ENCODE measurements at regions not wholly inside any gene's neighbourhood (a gene's known extent, or its start where the extent isn't known, plus 50 kb on each side); places are given as distances from the start of the nearest gene placed in this dataset.
A peak's percentile ranks its signal among the peaks of the same experiment; 100 is the strongest.
"Not testable (repeated sequence)": the region's sequence is repeated elsewhere in the genome, so short reads cannot be mapped to it uniquely, and the experiment has no call there.

GRCh38 chr4:83213640-83214039, 71.0 kb downstream of the COQ2 start:
- DNase-seq (no peak), ATAC-seq (ENCODE audit: low read depth) (no peak)
- peaks cover 69% of the 10 kb centered on the region for H3K4me1 Mint-ChIP-seq
- no peaks in the 10 kb centered on the region for H3K27me3 Mint-ChIP-seq
- POLR2A ChIA-PET = interaction anchor here (0.6 to 4.7 kb wide), 2 partner anchors 102 to 114 kb away, joined by 3 to 41 read pairs; partner anchors contain the start of gene PLAC8
- no peak overlapping the region for H3K4me3 Mint-ChIP-seq
- peaks cover 21% of the 10 kb centered on the region for H3K36me3 Mint-ChIP-seq
- H3K9me3 Mint-ChIP-seq = peaks cover 9% of the 10 kb centered on the region
- peak overlapping the region; percentile 94 for H3K27ac Mint-ChIP-seq

DNA sequence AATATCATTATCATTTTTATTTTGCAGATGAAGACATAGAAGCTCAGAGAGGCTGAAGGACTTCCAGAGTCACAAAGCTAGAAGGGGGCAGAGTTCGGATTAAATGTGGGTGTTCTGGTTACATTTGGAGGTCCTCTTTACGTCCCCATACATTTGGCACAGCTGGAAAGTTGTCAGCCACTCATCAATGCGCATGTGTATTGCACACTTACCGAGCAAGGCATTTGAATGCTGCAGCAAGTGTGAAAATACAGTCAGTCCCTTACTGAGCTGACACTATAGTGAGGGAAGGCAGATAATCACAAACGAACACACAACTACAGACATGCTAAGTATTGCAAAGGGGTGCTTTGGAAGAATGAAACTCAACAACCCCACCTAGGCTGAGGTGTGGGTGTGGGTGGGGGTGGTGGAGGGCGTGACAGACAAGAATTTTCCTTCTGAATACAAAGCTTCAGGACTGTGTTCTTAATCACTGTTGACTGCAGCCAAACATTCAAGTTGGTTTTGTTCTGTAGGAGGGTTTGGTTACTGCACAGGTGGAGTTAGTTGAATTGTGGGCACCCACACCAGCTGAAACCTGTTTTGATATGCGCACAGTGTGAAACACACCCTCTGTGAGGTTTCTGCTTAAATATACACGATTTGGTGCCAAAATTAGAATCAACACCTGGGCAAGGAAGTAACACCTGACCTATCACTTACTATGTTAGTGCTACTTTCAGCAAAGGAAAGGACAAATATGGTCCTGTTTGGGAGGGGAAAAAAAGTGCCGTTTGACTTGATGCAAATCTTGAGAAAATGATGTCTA, 72.4 kb downstream of the COQ2 start:
- POLR2A ChIA-PET = interaction anchor here (0.6 to 4.7 kb wide), 9 partner anchors 13 to 130 kb away, joined by 3 to 41 read pairs (median 3); partner anchors contain the start of gene PLAC8
- peak overlapping the region; percentile 79 for H3K4me3 Mint-ChIP-seq
- peaks cover 55% of the 10 kb centered on the region for H3K4me1 Mint-ChIP-seq
- peak overlapping the region; percentile 94 for H3K27ac Mint-ChIP-seq
- ATAC-seq (ENCODE audit: low read depth) (peak; percentile 90), DNase-seq (peak; percentile 40)
- H3K9me3 Mint-ChIP-seq = peaks cover 9% of the 10 kb centered on the region
- no peaks in the 10 kb centered on the region for H3K27me3 Mint-ChIP-seq
- H3K36me3 Mint-ChIP-seq = peaks cover 21% of the 10 kb centered on the region

DNA sequence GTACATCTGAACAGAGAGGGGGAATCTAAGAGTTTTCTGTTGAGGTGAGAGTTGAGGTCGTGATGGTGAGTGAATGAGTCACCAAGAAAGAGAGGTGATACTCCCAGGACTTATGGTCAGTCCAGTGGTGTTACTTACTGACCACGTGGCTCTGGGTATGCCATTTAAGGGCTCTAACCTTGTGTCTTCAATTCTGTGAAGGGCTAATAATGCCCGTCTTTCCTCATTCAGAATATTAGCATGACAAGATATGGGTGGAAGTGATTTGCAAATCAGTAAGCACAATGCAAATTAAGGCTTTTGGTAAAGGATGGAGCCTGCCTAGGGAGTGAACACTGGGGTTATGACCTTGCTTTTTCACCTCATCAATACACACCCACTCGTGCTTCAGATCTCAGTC, 75.2 kb downstream of the COQ2 start:
- Mint-ChIP-seq H3K9me3 (peaks cover 6% of the 10 kb centered on the region), H3K36me3 (peaks cover 13% of the 10 kb centered on the region), H3K4me1 (peaks cover 37% of the 10 kb centered on the region), H3K4me3 (no peak overlapping the region), H3K27me3 (no peaks in the 10 kb centered on the region), H3K27ac (no peak overlapping the region)
- POLR2A ChIA-PET = no interaction called here
- ATAC-seq (ENCODE audit: low read depth) (no peak), DNase-seq (no peak)

DNA sequence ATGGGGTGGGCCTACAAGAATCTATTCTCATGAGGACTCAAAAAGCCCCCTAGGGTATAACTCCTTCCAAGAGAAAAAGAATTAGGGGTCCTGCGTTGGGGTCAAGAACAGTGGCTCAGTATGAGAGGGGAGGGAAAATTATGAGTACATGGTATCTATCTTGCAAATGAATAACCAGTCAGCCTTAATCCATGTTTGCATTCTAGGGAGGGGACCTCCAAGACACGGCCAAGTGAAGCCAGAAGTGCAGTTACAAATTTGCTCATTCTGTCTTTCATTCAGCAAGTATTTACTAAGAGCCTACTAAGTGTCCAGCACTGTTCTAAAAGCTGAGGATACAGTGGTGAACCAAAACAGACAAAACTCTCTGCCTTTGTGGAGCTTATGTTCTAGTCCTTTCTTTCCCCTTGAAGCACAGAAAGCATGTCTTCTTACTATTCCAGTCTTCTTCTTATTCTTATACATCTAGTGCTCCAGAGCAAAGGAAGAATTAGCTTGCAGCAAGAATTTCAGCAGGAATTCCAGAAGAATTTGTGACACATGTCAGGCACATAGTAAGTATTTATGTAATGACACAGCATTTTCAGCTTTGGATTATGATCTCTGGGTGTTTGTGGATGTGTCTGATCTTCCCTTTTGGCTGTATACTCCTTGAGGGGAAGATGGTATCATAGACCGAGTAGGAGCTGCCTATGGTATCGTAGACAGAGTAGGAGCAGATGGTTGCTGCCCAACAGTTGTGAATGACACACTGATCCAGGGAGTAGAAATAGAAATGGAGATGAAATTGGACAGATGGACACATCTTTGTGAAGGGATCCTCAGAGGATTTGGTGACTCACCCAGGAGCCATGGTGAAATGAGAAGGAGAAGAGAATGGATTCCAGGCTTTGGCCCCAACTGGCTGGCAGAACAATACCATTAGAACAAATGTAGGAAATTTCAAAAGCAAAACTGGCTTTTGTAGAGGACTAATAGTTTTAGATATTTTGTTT, 75.9 kb downstream of the COQ2 start:
- H3K4me3 Mint-ChIP-seq = no peak overlapping the region
- H3K27ac Mint-ChIP-seq = no peak overlapping the region
- H3K4me1 Mint-ChIP-seq = peaks cover 33% of the 10 kb centered on the region
- H3K36me3 Mint-ChIP-seq = peaks cover 13% of the 10 kb centered on the region
- H3K27me3 Mint-ChIP-seq = no peaks in the 10 kb centered on the region
- POLR2A ChIA-PET = no interaction called here
- DNase-seq (no peak), ATAC-seq (ENCODE audit: low read depth) (no peak)
- H3K9me3 Mint-ChIP-seq = peaks cover 6% of the 10 kb centered on the region

GRCh38 chr4:83207497-83208101, 77.0 kb downstream of the COQ2 start:
- Mint-ChIP-seq H3K36me3 (peaks cover 7% of the 10 kb centered on the region), H3K4me3 (no peak overlapping the region)

GRCh38 chr4:83205760-83206159, 78.8 kb downstream of the COQ2 start:
- H3K36me3 Mint-ChIP-seq = peaks cover 6% of the 10 kb centered on the region
- H3K9me3 Mint-ChIP-seq = peaks cover 3% of the 10 kb centered on the region
- POLR2A ChIA-PET = interaction anchor here (0.9 to 1.0 kb wide), 2 partner anchors 10 to 12 kb away, joined by 3 to 4 read pairs; no protein-coding TSS in a partner anchor
- H3K27ac Mint-ChIP-seq = no peak overlapping the region
- no peaks in the 10 kb centered on the region for H3K27me3 Mint-ChIP-seq
- peaks cover 10% of the 10 kb centered on the region for H3K4me1 Mint-ChIP-seq
- ATAC-seq (ENCODE audit: low read depth) (no peak), DNase-seq (no peak)
- H3K4me3 Mint-ChIP-seq = no peak overlapping the region

More at GRCh38 chr4:83207497-83208101, 77.0 kb downstream of the COQ2 start:
- Mint-ChIP-seq H3K27me3 (no peaks in the 10 kb centered on the region), H3K9me3 (peaks cover 3% of the 10 kb centered on the region), H3K4me1 (peaks cover 24% of the 10 kb centered on the region), H3K27ac (no peak overlapping the region)
- POLR2A ChIA-PET = no interaction called here
- ATAC-seq (ENCODE audit: low read depth) = no peak
- DNase-seq = no peak

- no peaks in the 10 kb centered on the region for H3K27me3 Mint-ChIP-seq
- no peak overlapping the region for H3K27ac Mint-ChIP-seq
- H3K4me3 Mint-ChIP-seq = no peak overlapping the region
- peaks cover 4% of the 10 kb centered on the region for H3K4me1 Mint-ChIP-seq
- H3K36me3 Mint-ChIP-seq = peaks cover 5% of the 10 kb centered on the region
- DNase-seq = no peak
- ATAC-seq (ENCODE audit: low read depth) = no peak
- peaks cover 3% of the 10 kb centered on the region for H3K9me3 Mint-ChIP-seq
- POLR2A ChIA-PET = no interaction called here
Measured at GRCh38 chr4:83204731-83205130, 79.9 kb downstream of the COQ2 start.

GRCh38 chr4:83201761-83202160, 82.8 kb downstream of the COQ2 start:
- peaks cover 4% of the 10 kb centered on the region for H3K4me1 Mint-ChIP-seq
- H3K9me3 Mint-ChIP-seq = no peaks in the 10 kb centered on the region
- no peak for ATAC-seq (ENCODE audit: low read depth)
- H3K4me3 Mint-ChIP-seq = no peak overlapping the region
- H3K27ac Mint-ChIP-seq = no peak overlapping the region
- H3K27me3 Mint-ChIP-seq = no peaks in the 10 kb centered on the region
- POLR2A ChIA-PET = no interaction called here
- DNase-seq = no peak
- peaks cover 4% of the 10 kb centered on the region for H3K36me3 Mint-ChIP-seq

GRCh38 chr4:83197555-83198235, 83.2 kb upstream of the PLAC8 start:
- POLR2A ChIA-PET = no interaction called here
- H3K27me3 Mint-ChIP-seq = no peaks in the 10 kb centered on the region
- no peak for ATAC-seq (ENCODE audit: low read depth)

DNA sequence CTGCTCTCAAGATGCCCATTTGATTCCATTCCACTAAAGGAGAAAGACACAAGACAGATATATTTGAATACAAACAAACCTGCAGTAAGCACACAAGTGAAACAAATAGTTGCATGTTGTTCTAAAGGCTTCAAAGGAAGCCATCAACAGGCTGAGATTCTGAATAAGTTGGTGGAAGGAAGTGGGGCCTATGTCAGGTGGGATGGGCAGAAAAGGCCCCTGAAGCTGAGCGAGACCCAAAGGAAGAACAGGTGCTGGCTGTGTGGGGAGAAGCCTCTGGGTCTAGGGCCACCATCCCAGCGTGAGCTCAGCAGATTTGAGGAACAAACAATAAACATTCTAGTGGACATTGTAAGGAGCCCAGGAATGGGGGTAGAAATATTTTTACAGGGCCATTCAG, 82.4 kb upstream of the PLAC8 start:
- no peaks in the 10 kb centered on the region for H3K9me3 Mint-ChIP-seq
- POLR2A ChIA-PET = interaction anchor here (0.7 to 1.2 kb wide), 2 partner anchors 9 to 282 kb away, joined by 3 to 4 read pairs; no protein-coding TSS in a partner anchor
- ATAC-seq (ENCODE audit: low read depth) = no peak

More at GRCh38 chr4:83197555-83198235, 83.2 kb upstream of the PLAC8 start:
- Mint-ChIP-seq H3K4me1 (peaks cover 6% of the 10 kb centered on the region), H3K36me3 (peaks cover 9% of the 10 kb centered on the region), H3K4me3 (no peak overlapping the region), H3K9me3 (no peaks in the 10 kb centered on the region), H3K27ac (no peak overlapping the region)
- DNase-seq = no peak

DNA sequence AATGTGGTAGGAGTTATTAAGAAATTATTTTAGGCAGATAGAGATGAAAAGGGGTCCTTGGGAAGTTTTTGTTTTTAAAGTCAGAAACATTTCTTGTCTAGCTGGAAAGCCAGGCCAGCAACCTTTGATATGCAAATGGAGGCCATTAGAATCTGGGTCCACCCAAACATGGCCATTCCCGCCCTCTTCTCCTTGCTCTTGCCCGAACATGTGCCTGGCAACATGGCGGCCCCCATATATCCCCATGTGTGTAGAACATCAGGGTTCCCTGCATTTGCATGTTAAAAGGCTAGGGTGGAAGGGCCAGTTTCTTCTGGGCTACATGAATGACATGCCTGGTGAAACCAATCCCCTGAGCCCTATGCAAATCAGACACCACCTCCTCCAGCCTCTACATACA, 80.7 kb upstream of the PLAC8 start:
- H3K27me3 Mint-ChIP-seq = no peaks in the 10 kb centered on the region
- H3K4me1 Mint-ChIP-seq = peaks cover 8% of the 10 kb centered on the region
- DNase-seq = no peak
- H3K27ac Mint-ChIP-seq = no peak overlapping the region
- peaks cover 12% of the 10 kb centered on the region for H3K36me3 Mint-ChIP-seq
- no peak overlapping the region for H3K4me3 Mint-ChIP-seq
- no peak for ATAC-seq (ENCODE audit: low read depth)
- POLR2A ChIA-PET = no interaction called here
- no peaks in the 10 kb centered on the region for H3K9me3 Mint-ChIP-seq

More for the DNA sequence above, 82.4 kb upstream of the PLAC8 start:
- Mint-ChIP-seq H3K27me3 (no peaks in the 10 kb centered on the region), H3K27ac (peak overlapping the region; percentile 61), H3K4me1 (peaks cover 6% of the 10 kb centered on the region), H3K4me3 (peak overlapping the region; percentile 2), H3K36me3 (peaks cover 9% of the 10 kb centered on the region)
- no peak for DNase-seq

- peaks cover 12% of the 10 kb centered on the region for H3K36me3 Mint-ChIP-seq
Measured at GRCh38 chr4:83194588-83194987, 80.1 kb upstream of the PLAC8 start.

More at GRCh38 chr4:83194588-83194987, 80.1 kb upstream of the PLAC8 start:
- ATAC-seq (ENCODE audit: low read depth); H3K27me3 Mint-ChIP-seq; H3K9me3 Mint-ChIP-seq; H3K4me1 Mint-ChIP-seq; POLR2A ChIA-PET; DNase-seq; H3K27ac Mint-ChIP-seq; H3K4me3 Mint-ChIP-seq: not testable (repeated sequence)

Data from activated naive CD8-positive, alpha-beta T cell treated with anti-CD3 and anti-CD28 coated beads, Interleukin-2, amount 10 ng/mL, durations not matched to agents 7 days and 5 days (primary cell).